ENCODE measurements at regions not wholly inside any gene's neighbourhood (a gene's known extent, or its start where the extent isn't known, plus 50 kb on each side); places are given as distances from the start of the nearest gene placed in this dataset.

GRCh38 chr2:240277807-240278522 is 137.5 kb upstream of the OTOS start:
- no peak for TF ChIP-seq POLR2A (IDR thresholded peaks at IDR 0.05)
- no peak for TF ChIP-seq CTCF (IDR thresholded peaks at IDR 0.05)
- TF ChIP-seq EP300 (IDR thresholded peaks at IDR 0.05) = no peak

Measured in suprapubic skin (tissue), 3 donors.